ENCODE measurements at regions not wholly inside any gene's neighbourhood (a gene's known extent, or its start where the extent isn't known, plus 50 kb on each side); places are given as distances from the start of the nearest gene placed in this dataset.

- ATAC-seq (ENCODE audit: insufficient read depth, low read depth): no peak
- no peak for DNase-seq
These were observed 145.8 kb downstream of the KIF26A start for GRCh38 chr14:104284107-104284592.

DNA sequence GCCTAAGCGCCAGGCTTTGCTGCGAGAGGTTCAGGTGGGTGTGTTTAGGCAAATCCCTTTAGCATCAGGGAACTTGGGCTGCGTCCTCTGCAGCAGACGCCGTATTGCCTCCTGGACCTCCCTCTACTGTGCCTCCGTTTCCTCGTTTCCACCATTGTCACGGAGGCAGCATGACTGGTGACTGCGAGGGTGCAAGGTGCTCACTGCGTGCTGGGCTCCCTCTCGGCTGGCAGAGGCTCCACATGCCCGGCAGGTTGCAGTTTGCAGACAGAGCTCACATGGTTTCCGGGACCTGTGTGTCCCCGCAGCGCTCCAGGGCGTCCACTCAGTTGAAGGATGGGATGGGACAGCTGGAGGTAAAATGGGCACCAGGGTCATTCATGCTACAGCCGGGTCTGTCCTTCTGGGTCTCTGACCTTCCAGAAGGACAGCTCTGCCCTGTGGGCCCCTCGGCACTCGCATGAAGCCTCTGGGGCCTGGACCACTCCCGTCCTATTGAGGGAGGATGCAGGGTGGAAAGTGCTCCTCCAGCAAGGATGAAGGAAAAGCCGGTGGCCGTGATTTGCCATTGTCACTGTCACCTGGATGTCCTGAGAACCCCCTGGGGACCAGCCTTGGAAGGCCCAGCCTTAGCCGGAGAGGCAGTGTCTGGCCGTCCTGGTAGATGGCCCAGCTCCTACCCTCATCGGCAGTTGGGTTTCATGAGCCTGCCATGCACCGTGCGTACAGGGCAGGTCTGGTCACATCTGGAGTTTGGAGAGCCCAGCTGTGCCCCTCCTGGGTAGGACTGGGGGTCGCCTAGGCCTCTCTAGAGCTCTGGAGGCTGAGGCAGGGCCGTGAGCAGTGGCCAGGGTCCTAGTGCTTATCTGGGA lies 146.5 kb downstream of the KIF26A start:
- Histone ChIP-seq H4K20me1 (ENCODE audit: insufficient read depth, low read length) (no peaks in the 10 kb centered on the region), H3K9ac (ENCODE audit: low read depth, low read length) (no peak overlapping the region), H3K4me1 (ENCODE audit: insufficient read depth, low read length) (no peaks in the 10 kb centered on the region), H2AFZ (ENCODE audit: low read depth, low read length) (no peak overlapping the region), H3K36me3 (ENCODE audit: insufficient read depth, low read length) (no peaks in the 10 kb centered on the region), H3K27me3 (ENCODE audit: insufficient read depth, low read length, poor library complexity) (no peaks in the 10 kb centered on the region), H3K79me2 (ENCODE audit: insufficient read depth, low read length) (no peaks in the 10 kb centered on the region), H3K27ac (ENCODE audit: low read length) (no peak overlapping the region), H3K4me3 (ENCODE audit: low read depth in 1 of 2, low read length in 2 of 2) (no peak overlapping the region), H3K4me2 (ENCODE audit: insufficient read depth, low read length) (no peak overlapping the region), H3K9me3 (ENCODE audit: insufficient read depth, low read length, severe bottlenecking) (peaks cover 9% of the 10 kb centered on the region)
- DNase-seq (no peak), ATAC-seq (ENCODE audit: insufficient read depth, low read depth) (no peak)
- TF ChIP-seq, protein P1, sequence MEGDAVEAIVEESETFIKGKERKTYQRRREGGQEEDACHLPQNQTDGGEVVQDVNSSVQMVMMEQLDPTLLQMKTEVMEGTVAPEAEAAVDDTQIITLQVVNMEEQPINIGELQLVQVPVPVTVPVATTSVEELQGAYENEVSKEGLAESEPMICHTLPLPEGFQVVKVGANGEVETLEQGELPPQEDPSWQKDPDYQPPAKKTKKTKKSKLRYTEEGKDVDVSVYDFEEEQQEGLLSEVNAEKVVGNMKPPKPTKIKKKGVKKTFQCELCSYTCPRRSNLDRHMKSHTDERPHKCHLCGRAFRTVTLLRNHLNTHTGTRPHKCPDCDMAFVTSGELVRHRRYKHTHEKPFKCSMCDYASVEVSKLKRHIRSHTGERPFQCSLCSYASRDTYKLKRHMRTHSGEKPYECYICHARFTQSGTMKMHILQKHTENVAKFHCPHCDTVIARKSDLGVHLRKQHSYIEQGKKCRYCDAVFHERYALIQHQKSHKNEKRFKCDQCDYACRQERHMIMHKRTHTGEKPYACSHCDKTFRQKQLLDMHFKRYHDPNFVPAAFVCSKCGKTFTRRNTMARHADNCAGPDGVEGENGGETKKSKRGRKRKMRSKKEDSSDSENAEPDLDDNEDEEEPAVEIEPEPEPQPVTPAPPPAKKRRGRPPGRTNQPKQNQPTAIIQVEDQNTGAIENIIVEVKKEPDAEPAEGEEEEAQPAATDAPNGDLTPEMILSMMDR (IDR thresholded peaks at IDR 0.05; ENCODE audit: borderline replicate concordance, extremely low read depth, low read length, poor library complexity, severe bottlenecking): no peak
- TF ChIP-seq EZH2 (IDR thresholded peaks at IDR 0.05; ENCODE audit: borderline replicate concordance, low read depth, low read length, severe bottlenecking): no peak

More at GRCh38 chr14:104284107-104284592, 145.8 kb downstream of the KIF26A start:
- Histone ChIP-seq H3K4me3 (ENCODE audit: low read depth in 1 of 2, low read length in 2 of 2) (no peak overlapping the region), H3K36me3 (ENCODE audit: insufficient read depth, low read length) (no peaks in the 10 kb centered on the region), H3K9me3 (ENCODE audit: insufficient read depth, low read length, severe bottlenecking) (peaks cover 5% of the 10 kb centered on the region), H3K27ac (ENCODE audit: low read length) (no peak overlapping the region), H4K20me1 (ENCODE audit: insufficient read depth, low read length) (no peaks in the 10 kb centered on the region), H3K79me2 (ENCODE audit: insufficient read depth, low read length) (no peaks in the 10 kb centered on the region), H2AFZ (ENCODE audit: low read depth, low read length) (no peak overlapping the region), H3K4me2 (ENCODE audit: insufficient read depth, low read length) (no peak overlapping the region), H3K9ac (ENCODE audit: low read depth, low read length) (no peak overlapping the region), H3K27me3 (ENCODE audit: insufficient read depth, low read length, poor library complexity) (no peaks in the 10 kb centered on the region), H3K4me1 (ENCODE audit: insufficient read depth, low read length) (no peaks in the 10 kb centered on the region)
- TF ChIP-seq, protein P1 (IDR thresholded peaks at IDR 0.05; ENCODE audit: borderline replicate concordance, extremely low read depth, low read length, poor library complexity, severe bottlenecking): no peak
- TF ChIP-seq EZH2 (IDR thresholded peaks at IDR 0.05; ENCODE audit: borderline replicate concordance, low read depth, low read length, severe bottlenecking): no peak

- Histone ChIP-seq H3K4me3 (ENCODE audit: low read depth in 1 of 2, low read length in 2 of 2) (no peak overlapping the region), H3K36me3 (ENCODE audit: insufficient read depth, low read length) (no peaks in the 10 kb centered on the region), H3K4me1 (ENCODE audit: insufficient read depth, low read length) (no peaks in the 10 kb centered on the region), H3K27ac (ENCODE audit: low read length) (no peak overlapping the region), H3K4me2 (ENCODE audit: insufficient read depth, low read length) (no peak overlapping the region), H3K79me2 (ENCODE audit: insufficient read depth, low read length) (no peaks in the 10 kb centered on the region), H3K9ac (ENCODE audit: low read depth, low read length) (no peak overlapping the region), H3K9me3 (ENCODE audit: insufficient read depth, low read length, severe bottlenecking) (peaks cover 9% of the 10 kb centered on the region), H4K20me1 (ENCODE audit: insufficient read depth, low read length) (no peaks in the 10 kb centered on the region), H2AFZ (ENCODE audit: low read depth, low read length) (no peak overlapping the region), H3K27me3 (ENCODE audit: insufficient read depth, low read length, poor library complexity) (no peaks in the 10 kb centered on the region)
- no peak for TF ChIP-seq EZH2 (IDR thresholded peaks at IDR 0.05; ENCODE audit: borderline replicate concordance, low read depth, low read length, severe bottlenecking)
- TF ChIP-seq, protein P1 (IDR thresholded peaks at IDR 0.05; ENCODE audit: borderline replicate concordance, extremely low read depth, low read length, poor library complexity, severe bottlenecking): no peak
- DNase-seq (no peak), ATAC-seq (ENCODE audit: insufficient read depth, low read depth) (no peak)
These were observed 147.1 kb downstream of the KIF26A start for GRCh38 chr14:104285508-104285840.
